B cell (primary cell): ENCODE measurements at regions not wholly inside any gene's neighbourhood (a gene's known extent, or its start where the extent isn't known, plus 50 kb on each side); places are given as distances from the start of the nearest gene placed in this dataset. TPM values are rescaled to one million over a fixed set of nuclear protein-coding genes. Genes with fewer than 3 reads are reported as not detected.

Experiments
- ATAC-seq: fragments of 200-7000 bp; cut with Tn5 transposase; one replicate; pipeline ENCODE4 v1.10.0; 2021; ENCODE audit warnings: low read depth, mild to moderate bottlenecking, moderate number of reproducible peaks, moderate library complexity
- CTCF ChIA-PET: fragments of 350-600 bp; sonication (Branson Sonifier 250); formaldehyde crosslinking; loops from one replicate; lab custom pipeline; 2021; ENCODE audit warnings: antibody characterized with exemption, inconsistent platforms; lab: Charles Lee
- POLR2A ChIA-PET: fragments of 350-600 bp; sonication (Branson Sonifier 250); formaldehyde crosslinking; loops from one replicate; lab custom pipeline; 2021; ENCODE audit warnings: antibody characterized with exemption; lab: Charles Lee
- DNase-seq: peaks from one replicate; pipeline ENCODE4 v3.0.0; 2013
- H2AFZ ChIP-seq: 2 replicates; pipeline ENCODE4 v1.6.1; 2012; ENCODE audit warnings: mild to moderate bottlenecking, low read depth, low read length; ENCODE audit not compliant: insufficient read depth, poor library complexity, severe bottlenecking
- H3K27ac ChIP-seq, 2 donors: 1 replicate in 1 of 2; 2 replicates in 1 of 2; pipeline ENCODE4 v1.5.1; 2012 to 2013; ENCODE audit warnings: low read length in 2 of 2, mild to moderate bottlenecking in 2 of 2, moderate library complexity in 1 of 2
- H3K27me3 ChIP-seq, 4 experiments: fragments of 200-600 bp in 1 of 4; sonication (generic) in 1 of 4; replicated peaks in 1 of 4; 1 replicate in 2 of 4; 2 replicates in 2 of 4; pipeline versions ENCODE4 v1.6.1 to v1.7.0; 2013 to 2016; ENCODE audit warnings: low read length in 3 of 4, mild to moderate bottlenecking in 2 of 4, mixed read lengths in 1 of 4, moderate library complexity in 1 of 4; ENCODE audit not compliant: insufficient read depth in 4 of 4, control insufficient read depth in 3 of 4; ENCODE audit errors: control extremely low read depth in 1 of 4
- H3K36me3 ChIP-seq, 2 experiments: replicated peaks in 1 of 2; 1 replicate in 1 of 2; 2 replicates in 1 of 2; pipeline versions ENCODE4 v1.6.1 to v1.7.1; 2013; ENCODE audit warnings: low read length in 1 of 2; ENCODE audit not compliant: insufficient read depth in 2 of 2, control insufficient read depth in 1 of 2; ENCODE audit errors: control extremely low read depth in 1 of 2, extremely low read depth in 1 of 2
- H3K4me1 ChIP-seq, 2 donors: fragments of 200-600 bp in 1 of 2; sonication (generic) in 1 of 2; 1 replicate in 1 of 2; 2 replicates in 1 of 2; pipeline versions ENCODE4 v1.5.1 to v1.6.1; 2013 to 2017; ENCODE audit warnings: low read length in 2 of 2; ENCODE audit not compliant: control insufficient read depth in 2 of 2, insufficient read depth in 2 of 2
- H3K4me2 ChIP-seq: replicated peaks from 2 replicates; pipeline ENCODE3; 2012; ENCODE audit warnings: mild to moderate bottlenecking, low read depth, low read length; ENCODE audit not compliant: poor library complexity, severe bottlenecking
- H3K4me3 ChIP-seq, 5 experiments: fragments of 200-600 bp in 1 of 5; sonication (generic) in 1 of 5; 1 replicate in 3 of 5; 2 replicates in 2 of 5; pipeline versions ENCODE4 v1.5.1 to v1.7.0; 2011 to 2016; ENCODE audit warnings: low read length in 4 of 5, mild to moderate bottlenecking in 4 of 5, low read depth in 2 of 5, control low read depth in 1 of 5, moderate library complexity in 1 of 5; ENCODE audit not compliant: insufficient read depth in 1 of 5; ENCODE audit errors: control extremely low read depth in 1 of 5, extremely low read depth in 1 of 5
- H3K79me2 ChIP-seq: fragments of 200-600 bp; sonication (generic); one replicate; pipeline ENCODE4 v1.6.0; 2016; ENCODE audit warnings: low read length; ENCODE audit not compliant: control insufficient read depth, insufficient read depth
- H3K9ac ChIP-seq: fragments of 200-600 bp; sonication (generic); 2 replicates; pipeline ENCODE4 v1.6.1; 2017; ENCODE audit warnings: mild to moderate bottlenecking, low read length, moderate library complexity
- H3K9me3 ChIP-seq, 3 donors: one replicate each; pipeline versions ENCODE4 v1.6.1 to v1.7.1; 2013; ENCODE audit warnings: low read length in 2 of 3; ENCODE audit not compliant: control insufficient read depth in 2 of 3, insufficient read depth in 1 of 3; ENCODE audit errors: control extremely low read depth in 1 of 3
- H4K20me1 ChIP-seq: 2 replicates; pipeline ENCODE4 v1.6.0; 2012; ENCODE audit warnings: mild to moderate bottlenecking, low read length; ENCODE audit not compliant: insufficient read depth, control insufficient read depth, poor library complexity, severe bottlenecking
- H3K27ac Mint-ChIP-seq: one replicate; pipeline ENCODE4 v1.8.0; 2021; ENCODE audit warnings: mixed read lengths
- H3K27me3 Mint-ChIP-seq: one replicate; pipeline ENCODE4 v1.8.0; 2021; ENCODE audit warnings: mixed read lengths
- H3K4me1 Mint-ChIP-seq: one replicate; pipeline ENCODE4 v1.8.0; 2021; ENCODE audit warnings: mixed read lengths
- H3K4me3 Mint-ChIP-seq: one replicate; pipeline ENCODE4 v1.8.0; 2021; ENCODE audit warnings: mixed read lengths
- H3K9me3 Mint-ChIP-seq: one replicate; pipeline ENCODE4 v1.8.0; 2022; ENCODE audit warnings: mixed read lengths; ENCODE audit not compliant: insufficient read depth
- CTCF ChIP-seq: fragments of 200-600 bp; IDR thresholded peaks from one replicate; pipeline ENCODE4 v1.8.0; 2022; ENCODE audit warnings: antibody characterized with exemption, mild to moderate bottlenecking
- EZH2 ChIP-seq: IDR thresholded peaks from 2 replicates; pipeline ENCODE4 v1.6.1; 2012; ENCODE audit warnings: borderline replicate concordance, low read depth, mild to moderate bottlenecking, moderate library complexity, low read length; ENCODE audit not compliant: insufficient read depth, poor library complexity, severe bottlenecking
- WGBS: methylation state at CpG from one replicate; pipeline ENCODE4 v1.1.5; 2013; ENCODE audit warnings: missing lambda C conversion rate; ENCODE audit not compliant: insufficient coverage; 5-methylcytosine and 5-hydroxymethylcytosine counted together
- intact Hi-C: fragments of 100-400 bp; cut with micrococcal nuclease; formaldehyde crosslinking; loops from one replicate; pipeline ENCODE4 v1.10.0; 2022
- small RNA-seq: library from RNA; depleted of rRNA; stranded (forward); fragments of <200 nt; gene quantifications from one replicate; pipeline ENCODE3, GENCODE V24; 2012; ENCODE audit warnings: low replicate concordance, low read depth; ENCODE audit not compliant: insufficient read length

DNA sequence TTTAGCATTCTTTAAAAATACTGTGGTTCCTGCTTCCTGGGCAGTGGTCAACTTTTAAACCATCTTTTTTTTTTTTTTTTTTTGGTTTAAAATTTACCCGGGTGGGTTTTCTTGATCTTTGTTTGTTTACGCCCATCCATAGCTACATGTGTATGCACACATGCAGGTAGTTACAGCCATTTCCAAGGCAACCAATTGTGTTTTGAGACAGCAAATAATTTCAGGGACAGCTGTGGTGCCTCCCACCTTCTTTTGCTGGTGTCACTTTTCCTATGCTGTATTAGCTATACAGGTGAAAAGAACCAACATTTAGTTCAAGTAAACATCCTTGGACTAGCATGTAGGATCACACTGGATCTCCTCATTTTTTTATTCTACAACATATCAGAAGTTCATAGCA lies 52.0 kb upstream of the PSMA6 start:
- H3K4me2 ChIP-seq = no peak overlapping the region
- WGBS = no CpG with 5 or more reads among the region's 2 CpGs
- H3K79me2 ChIP-seq = no peaks in the 10 kb centered on the region
- H3K4me3 ChIP-seq = no peak overlapping the region
- ChIA-PET CTCF (interaction anchor here (0.7 to 0.8 kb wide), 2 partner anchors 27 to 265 kb away, joined by 3 read pairs; no protein-coding TSS in a partner anchor), POLR2A (no interaction called here)
- no peaks in the 10 kb centered on the region for H3K27me3 ChIP-seq
- H3K4me1 ChIP-seq = no peaks in the 10 kb centered on the region
- H3K9ac ChIP-seq = no peak overlapping the region
- no peaks in the 10 kb centered on the region for H3K4me1 Mint-ChIP-seq
- no peak overlapping the region for H3K27ac ChIP-seq
- peaks cover 0 to 6% of the 10 kb centered on the region in 2 experiments for H3K36me3 ChIP-seq
- no peak overlapping the region for H3K27ac Mint-ChIP-seq
- H2AFZ ChIP-seq = no peak overlapping the region
- no peaks in the 10 kb centered on the region for H3K9me3 ChIP-seq
- intact Hi-C loops = loop anchor here (1.0 kb wide), 1 partner anchor 46 kb away; no protein-coding TSS in a partner anchor
- TF ChIP-seq CTCF (no peak), EZH2 (no peak)
- no peaks in the 10 kb centered on the region for H3K27me3 Mint-ChIP-seq
- DNase-seq (no peak), ATAC-seq (no peak)
- H4K20me1 ChIP-seq = no peaks in the 10 kb centered on the region
- no peaks in the 10 kb centered on the region for H3K9me3 Mint-ChIP-seq
- H3K4me3 Mint-ChIP-seq = no peak overlapping the region

Small RNAs in the stretch of these regions (small RNA-seq; reads per million reads assigned to genes)
- not detected for gene MRPL57P8
